Mesendoderm (in vitro differentiated cells): ENCODE measurements at regions not wholly inside any gene's neighbourhood (a gene's known extent, or its start where the extent isn't known, plus 50 kb on each side); places are given as distances from the start of the nearest gene placed in this dataset.

Source experiments
- DNase-seq: peaks from one replicate; pipeline ENCODE4 v3.0.0; 2013
- H2AK5ac ChIP-seq: 2 replicates; pipeline ENCODE4 v1.6.1; 2013; ENCODE audit warnings: low read length, inconsistent platforms
- H2BK120ac ChIP-seq: 2 replicates; pipeline ENCODE4 v1.6.1; 2013; ENCODE audit warnings: low read depth, mild to moderate bottlenecking, low read length, moderate library complexity, mixed read lengths
- H2BK15ac ChIP-seq: replicated peaks from 2 replicates; pipeline ENCODE4 v1.6.1; 2013; ENCODE audit warnings: low read depth, mild to moderate bottlenecking, moderate library complexity
- H2BK5ac ChIP-seq: 2 replicates; pipeline ENCODE4 v1.6.1; 2013; ENCODE audit warnings: low read length, inconsistent platforms
- H3K18ac ChIP-seq: 2 replicates; pipeline ENCODE4 v1.6.1; 2013; ENCODE audit warnings: mild to moderate bottlenecking, low read length, mixed read lengths
- H3K23ac ChIP-seq: one replicate; pipeline ENCODE4 v1.6.1; 2013; ENCODE audit warnings: low read length
- H3K27ac ChIP-seq: 2 replicates; pipeline ENCODE4 v1.5.1; 2013; ENCODE audit warnings: low read depth, mild to moderate bottlenecking, inconsistent platforms, low read length, moderate library complexity
- H3K27me3 ChIP-seq: 2 replicates; pipeline ENCODE4 v1.6.1; 2013; ENCODE audit warnings: low read length, control low read depth, mild to moderate bottlenecking, inconsistent platforms; ENCODE audit not compliant: insufficient read depth, poor library complexity
- H3K36me3 ChIP-seq: 2 replicates; pipeline ENCODE4 v1.6.1; 2013; ENCODE audit warnings: low read length, inconsistent platforms; ENCODE audit not compliant: control insufficient read depth, insufficient read depth
- H3K4ac ChIP-seq: one replicate; pipeline ENCODE4 v1.6.1; 2013; ENCODE audit warnings: low read depth, mild to moderate bottlenecking, low read length, moderate library complexity
- H3K4me1 ChIP-seq: 2 replicates; pipeline ENCODE4 v1.6.1; 2013; ENCODE audit warnings: low read depth, low read length, inconsistent platforms; ENCODE audit not compliant: control insufficient read depth
- H3K4me2 ChIP-seq: 2 replicates; pipeline ENCODE4 v1.6.1; 2013; ENCODE audit warnings: low read length
- H3K4me3 ChIP-seq: 2 replicates; pipeline ENCODE4 v1.5.1; 2013; ENCODE audit warnings: mild to moderate bottlenecking, low read length
- H3K56ac ChIP-seq: one replicate; pipeline ENCODE4 v1.6.1; 2013; ENCODE audit warnings: low read length
- H3K79me1 ChIP-seq: 2 replicates; pipeline ENCODE4 v1.6.1; 2013; ENCODE audit warnings: low read length, inconsistent platforms
- H3K79me2 ChIP-seq: 2 replicates; pipeline ENCODE4 v1.6.1; 2013; ENCODE audit warnings: mild to moderate bottlenecking, low read length; ENCODE audit not compliant: control insufficient read depth, insufficient read depth
- H3K9ac ChIP-seq: 2 replicates; pipeline ENCODE4 v1.6.1; 2013; ENCODE audit warnings: low read length, inconsistent platforms
- H4K5ac ChIP-seq: one replicate; pipeline ENCODE4 v1.6.1; 2013; ENCODE audit warnings: low read length
- H4K8ac ChIP-seq: one replicate; pipeline ENCODE4 v1.6.1; 2013; ENCODE audit warnings: low read depth, mild to moderate bottlenecking, control low read depth, low read length, moderate library complexity
- WGBS: extraction: QIAGEN DNeasy Blood & Tissue Kit; methylation state at CpG from one replicate; pipeline ENCODE4 v1.1.7; 2013; ENCODE audit warnings: low lambda C conversion rate, missing lambda C conversion rate; ENCODE audit not compliant: insufficient coverage; ENCODE audit errors: extremely low coverage; 5-methylcytosine and 5-hydroxymethylcytosine counted together

GRCh38 chr1:30397576-30397975 lies 325.8 kb downstream of the MATN1 start:
- Histone ChIP-seq H4K8ac (no peak overlapping the region), H3K36me3 (no peaks in the 10 kb centered on the region), H3K4me3 (no peak overlapping the region), H3K18ac (no peak overlapping the region), H3K79me2 (no peaks in the 10 kb centered on the region), H3K9ac (no peak overlapping the region), H3K79me1 (no peaks in the 10 kb centered on the region), H3K4me1 (no peaks in the 10 kb centered on the region), H2AK5ac (no peak overlapping the region), H3K4ac (no peak overlapping the region), H3K23ac (no peak overlapping the region), H3K56ac (no peak overlapping the region), H2BK5ac (no peak overlapping the region), H3K27me3 (no peaks in the 10 kb centered on the region), H3K27ac (no peak overlapping the region), H2BK120ac (no peak overlapping the region), H2BK15ac (no peak overlapping the region), H4K5ac (no peak overlapping the region), H3K4me2 (no peak overlapping the region)
- no CpG with 5 or more reads among the region's 6 CpGs for WGBS
- no peak for DNase-seq

GRCh38 chr1:30395631-30396030 lies 327.8 kb downstream of the MATN1 start:
- Histone ChIP-seq H4K8ac (no peak overlapping the region), H3K79me2 (no peaks in the 10 kb centered on the region), H3K23ac (no peak overlapping the region), H3K79me1 (no peaks in the 10 kb centered on the region), H3K4me3 (no peak overlapping the region), H3K36me3 (no peaks in the 10 kb centered on the region), H3K4ac (no peak overlapping the region), H3K18ac (no peak overlapping the region), H3K56ac (no peak overlapping the region), H2BK15ac (no peak overlapping the region), H2BK5ac (no peak overlapping the region), H3K4me2 (no peak overlapping the region), H2AK5ac (no peak overlapping the region), H3K9ac (no peak overlapping the region), H3K27ac (no peak overlapping the region), H2BK120ac (no peak overlapping the region), H3K4me1 (no peaks in the 10 kb centered on the region), H3K27me3 (no peaks in the 10 kb centered on the region), H4K5ac (no peak overlapping the region)
- no peak for DNase-seq
- WGBS: no CpG with 5 or more reads among the region's 2 CpGs

GRCh38 chr1:30388386-30388785 lies 335.0 kb downstream of the MATN1 start:
- H2BK120ac ChIP-seq: no peak overlapping the region
- no peak overlapping the region for H2AK5ac ChIP-seq
- no peak overlapping the region for H2BK5ac ChIP-seq
- H3K4me1 ChIP-seq: no peaks in the 10 kb centered on the region
- H4K5ac ChIP-seq: no peak overlapping the region
- H4K8ac ChIP-seq: no peak overlapping the region
- H3K56ac ChIP-seq: no peak overlapping the region
- no CpG with 5 or more reads among the region's 4 CpGs for WGBS
- H3K23ac ChIP-seq: no peak overlapping the region
- no peaks in the 10 kb centered on the region for H3K79me1 ChIP-seq
- H3K4me2 ChIP-seq: no peak overlapping the region
- no peak overlapping the region for H3K27ac ChIP-seq
- H3K4me3 ChIP-seq: no peak overlapping the region
- H2BK15ac ChIP-seq: no peak overlapping the region
- DNase-seq: no peak
- H3K9ac ChIP-seq: no peak overlapping the region
- H3K79me2 ChIP-seq: no peaks in the 10 kb centered on the region
- no peaks in the 10 kb centered on the region for H3K27me3 ChIP-seq
- no peaks in the 10 kb centered on the region for H3K36me3 ChIP-seq
- no peak overlapping the region for H3K18ac ChIP-seq
- H3K4ac ChIP-seq: no peak overlapping the region

- no peak for DNase-seq
- no peak overlapping the region for H4K5ac ChIP-seq
- H2AK5ac ChIP-seq: no peak overlapping the region
- no peak overlapping the region for H3K9ac ChIP-seq
- no peak overlapping the region for H3K56ac ChIP-seq
- H3K27me3 ChIP-seq: no peaks in the 10 kb centered on the region
- H2BK5ac ChIP-seq: no peak overlapping the region
- no peaks in the 10 kb centered on the region for H3K79me1 ChIP-seq
- H3K4me1 ChIP-seq: no peaks in the 10 kb centered on the region
- H3K4ac ChIP-seq: no peak overlapping the region
- no peak overlapping the region for H3K4me3 ChIP-seq
- H3K36me3 ChIP-seq: no peaks in the 10 kb centered on the region
- H3K4me2 ChIP-seq: no peak overlapping the region
- no CpG with 5 or more reads among the region's 17 CpGs for WGBS
- H3K23ac ChIP-seq: no peak overlapping the region
- H3K18ac ChIP-seq: no peak overlapping the region
- H4K8ac ChIP-seq: no peak overlapping the region
- no peak overlapping the region for H2BK120ac ChIP-seq
- H3K27ac ChIP-seq: no peak overlapping the region
- no peak overlapping the region for H2BK15ac ChIP-seq
- H3K79me2 ChIP-seq: no peaks in the 10 kb centered on the region
These were observed 337.0 kb downstream of the MATN1 start for GRCh38 chr1:30386156-30386926.

- Histone ChIP-seq H3K79me2 (no peaks in the 10 kb centered on the region), H4K5ac (no peak overlapping the region), H2BK15ac (no peak overlapping the region), H3K4me1 (no peaks in the 10 kb centered on the region), H3K79me1 (no peaks in the 10 kb centered on the region), H2BK120ac (no peak overlapping the region), H4K8ac (no peak overlapping the region), H3K23ac (no peak overlapping the region), H3K36me3 (no peaks in the 10 kb centered on the region), H3K4me3 (no peak overlapping the region), H3K4ac (no peak overlapping the region), H3K56ac (no peak overlapping the region), H3K27me3 (no peaks in the 10 kb centered on the region), H3K4me2 (no peak overlapping the region), H3K9ac (no peak overlapping the region), H2AK5ac (no peak overlapping the region), H2BK5ac (no peak overlapping the region), H3K27ac (no peak overlapping the region), H3K18ac (no peak overlapping the region)
- no CpG with 5 or more reads among the region's 17 CpGs for WGBS
- DNase-seq: no peak
These were observed 338.0 kb downstream of the MATN1 start for GRCh38 chr1:30385246-30385995.
